Pancreas (tissue), 10 donors: ENCODE measurements at regions not wholly inside any gene's neighbourhood (a gene's known extent, or its start where the extent isn't known, plus 50 kb on each side); places are given as distances from the start of the nearest gene placed in this dataset.

ENCODE experiments used
- ATAC-seq, 4 donors: fragments of 200-7000 bp; cut with Tn5 transposase; one replicate each; pipeline versions ENCODE4 v1.8.0 to v1.9.1; 2020; ENCODE audit warnings: mild to moderate bottlenecking in 4 of 4, moderate library complexity in 4 of 4
- DNase-seq, 6 donors: peaks; one replicate each; pipeline ENCODE4 v3.0.0-alpha.2; 2020
- FAIRE-seq: peaks from 2 replicates; lab custom pipeline; 2012; peaks lifted over from hg19 to GRCh38; lab: Jason Lieb, UNC
- H3K27ac ChIP-seq, 4 donors: fragments of 200-600 bp; sonication (generic); 1 replicate in 3 of 4; 2 replicates in 1 of 4; pipeline versions ENCODE4 v1.5.0 to v1.8.0; 2020
- H3K27me3 ChIP-seq, 4 donors: fragments of 200-600 bp; one replicate each; pipeline ENCODE4 v1.8.0; 2021
- H3K36me3 ChIP-seq, 3 donors: fragments of 200-600 bp; sonication (generic) in 1 of 3; one replicate each; pipeline versions ENCODE4 v1.5.0 to v1.8.0; 2020 to 2021
- H3K4me1 ChIP-seq, 3 donors: fragments of 200-600 bp; one replicate each; pipeline ENCODE4 v1.8.0; 2021
- H3K4me3 ChIP-seq, 4 donors: fragments of 200-600 bp; sonication (generic) in 2 of 4; one replicate each; pipeline versions ENCODE4 v1.5.0 to v1.8.0; 2020 to 2021
- H3K9me3 ChIP-seq, 4 donors: fragments of 200-600 bp; one replicate each; pipeline ENCODE4 v1.8.0; 2021
- WGBS, 2 donors: extraction: QIAGEN DNeasy Blood & Tissue Kit; methylation state at CpG; one replicate each; pipeline ENCODE4 v1.1.7; 2013; 5-methylcytosine and 5-hydroxymethylcytosine counted together
- intact Hi-C, 3 donors: fragments of 100-400 bp; cut with DNase I; formaldehyde crosslinking; loops; one replicate each; pipeline versions ENCODE4 v1.11.1 to v1.14.2; 2022
- TF ChIP-seq, protein P1 (sequence below), 4 donors: fragments of 200-600 bp; sonication (generic) in 3 of 4; IDR thresholded peaks; one replicate each; pipeline versions ENCODE4 v1.5.0 to v1.8.0; 2021; ENCODE audit warnings: antibody characterized with exemption in 4 of 4
- donor health status: healthy with polysubstance abuse.
- donor health status: DM: no; HTN: no; CAD: no; lungs with moderate emphysema.
- donor health status: DM: no; HTN: no; CAD: no.
- donor health status: control.
- donor health status: control.
- donor health status: Bipolar disorder and iron deficiency.
- donor health status: DM: yes; HTN: yes; CAD: no.
- donor health status: DM: no; HTN: no; CAD: no.
- donor health status: DM: no; HTN: no; CAD: no.
- donor health status: DM: yes; HTN: yes; CAD: no.

DNA sequence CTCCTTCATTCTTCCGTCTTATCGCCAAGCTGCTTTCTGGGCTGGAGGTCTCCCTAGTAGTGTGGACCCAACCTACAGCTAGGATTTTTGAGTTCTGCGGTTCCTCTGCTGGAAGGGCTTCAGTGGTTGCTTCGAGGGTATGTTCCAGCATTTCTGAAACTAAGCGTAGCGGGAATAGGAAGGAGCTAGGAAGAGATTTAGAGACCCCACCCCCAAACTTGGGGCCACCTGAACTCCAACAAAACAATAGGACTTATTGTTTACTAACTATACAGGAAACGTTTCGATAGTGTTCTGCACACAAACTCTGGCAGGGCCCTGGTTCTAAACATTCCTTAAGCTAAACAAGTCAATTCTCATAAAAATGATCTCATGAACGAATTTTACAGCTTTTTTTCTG, 346.7 kb downstream of the PLK2 start:
- Histone ChIP-seq H3K27ac (no peak overlapping the region), H3K9me3 (no peaks in the 10 kb centered on the region), H3K4me1 (peaks cover 0 to 11% (median 5%) of the 10 kb centered on the region in 3 donors), H3K36me3 (no peaks in the 10 kb centered on the region), H3K27me3 (no peaks in the 10 kb centered on the region), H3K4me3 (no peak overlapping the region)
- no peak for FAIRE-seq
- DNase-seq = no peak
- ATAC-seq = no peak
- WGBS, 2 donors = 89 to 90% methylated on average over 9 of the region's 9 CpGs
- intact Hi-C loops = no loop called here
- TF ChIP-seq, protein P1, sequence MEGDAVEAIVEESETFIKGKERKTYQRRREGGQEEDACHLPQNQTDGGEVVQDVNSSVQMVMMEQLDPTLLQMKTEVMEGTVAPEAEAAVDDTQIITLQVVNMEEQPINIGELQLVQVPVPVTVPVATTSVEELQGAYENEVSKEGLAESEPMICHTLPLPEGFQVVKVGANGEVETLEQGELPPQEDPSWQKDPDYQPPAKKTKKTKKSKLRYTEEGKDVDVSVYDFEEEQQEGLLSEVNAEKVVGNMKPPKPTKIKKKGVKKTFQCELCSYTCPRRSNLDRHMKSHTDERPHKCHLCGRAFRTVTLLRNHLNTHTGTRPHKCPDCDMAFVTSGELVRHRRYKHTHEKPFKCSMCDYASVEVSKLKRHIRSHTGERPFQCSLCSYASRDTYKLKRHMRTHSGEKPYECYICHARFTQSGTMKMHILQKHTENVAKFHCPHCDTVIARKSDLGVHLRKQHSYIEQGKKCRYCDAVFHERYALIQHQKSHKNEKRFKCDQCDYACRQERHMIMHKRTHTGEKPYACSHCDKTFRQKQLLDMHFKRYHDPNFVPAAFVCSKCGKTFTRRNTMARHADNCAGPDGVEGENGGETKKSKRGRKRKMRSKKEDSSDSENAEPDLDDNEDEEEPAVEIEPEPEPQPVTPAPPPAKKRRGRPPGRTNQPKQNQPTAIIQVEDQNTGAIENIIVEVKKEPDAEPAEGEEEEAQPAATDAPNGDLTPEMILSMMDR (IDR thresholded peaks at IDR 0.05) = no peak

DNA sequence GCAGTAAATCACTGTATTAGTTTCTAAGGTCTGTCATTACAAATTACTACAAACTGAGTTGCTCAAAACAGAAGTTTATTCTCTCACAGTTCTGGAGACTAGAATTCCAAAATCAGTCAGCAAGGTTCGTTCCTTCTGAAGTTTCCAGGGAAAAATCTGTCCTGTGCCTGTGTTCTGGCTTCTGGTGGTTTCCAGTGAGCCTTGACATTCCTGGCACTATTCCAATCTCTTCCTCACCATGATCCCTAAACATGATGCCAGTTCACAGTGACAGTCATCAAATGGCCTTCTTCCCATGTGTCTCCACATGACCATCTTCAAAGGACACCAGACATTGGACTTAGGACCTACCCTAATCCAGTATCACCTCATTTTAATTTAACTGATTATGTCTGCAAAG, 351.4 kb downstream of the PLK2 start:
- Histone ChIP-seq H3K9me3 (no peaks in the 10 kb centered on the region), H3K27me3 (no peaks in the 10 kb centered on the region), H3K4me3 (no peak overlapping the region), H3K4me1 (peaks cover 0 to 11% (median 5%) of the 10 kb centered on the region in 3 donors), H3K27ac (no peak overlapping the region), H3K36me3 (no peaks in the 10 kb centered on the region)
- FAIRE-seq (no peak), DNase-seq (no peak), ATAC-seq (no peak)
- 33 to 36% methylated on average over 1 of the region's 1 CpG for WGBS, 2 donors
- TF ChIP-seq, protein P1 (IDR thresholded peaks at IDR 0.05) = no peak
- intact Hi-C loops = no loop called here

DNA sequence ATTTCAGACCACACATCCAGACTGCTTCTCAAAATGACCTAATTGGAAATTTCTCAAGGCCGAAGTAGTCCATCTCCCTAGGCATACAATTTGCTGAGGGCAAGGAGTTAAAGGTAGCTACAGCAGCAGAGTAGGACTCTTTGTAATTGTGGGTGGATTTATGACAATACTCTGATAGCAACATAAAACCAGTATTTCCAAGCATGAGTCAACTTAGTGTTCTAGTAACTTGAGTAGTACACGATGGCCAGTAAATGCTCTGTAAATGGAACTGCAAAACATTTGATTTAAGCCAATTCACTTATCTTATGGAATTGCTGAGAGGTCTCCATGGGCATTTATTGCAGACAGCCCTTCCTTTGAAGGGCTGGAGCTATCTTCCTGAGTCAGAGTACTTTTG, 352.2 kb downstream of the PLK2 start:
- Histone ChIP-seq H3K27me3 (no peaks in the 10 kb centered on the region), H3K27ac (no peak overlapping the region), H3K4me1 (peaks cover 0 to 11% (median 5%) of the 10 kb centered on the region in 3 donors), H3K36me3 (no peaks in the 10 kb centered on the region), H3K9me3 (no peaks in the 10 kb centered on the region), H3K4me3 (no peak overlapping the region)
- WGBS, 2 donors = 84 to 88% methylated on average over 2 of the region's 2 CpGs
- TF ChIP-seq, protein P1 (IDR thresholded peaks at IDR 0.05) = no peak
- FAIRE-seq (no peak), ATAC-seq (no peak), DNase-seq (no peak)
- intact Hi-C loops = no loop called here

DNA sequence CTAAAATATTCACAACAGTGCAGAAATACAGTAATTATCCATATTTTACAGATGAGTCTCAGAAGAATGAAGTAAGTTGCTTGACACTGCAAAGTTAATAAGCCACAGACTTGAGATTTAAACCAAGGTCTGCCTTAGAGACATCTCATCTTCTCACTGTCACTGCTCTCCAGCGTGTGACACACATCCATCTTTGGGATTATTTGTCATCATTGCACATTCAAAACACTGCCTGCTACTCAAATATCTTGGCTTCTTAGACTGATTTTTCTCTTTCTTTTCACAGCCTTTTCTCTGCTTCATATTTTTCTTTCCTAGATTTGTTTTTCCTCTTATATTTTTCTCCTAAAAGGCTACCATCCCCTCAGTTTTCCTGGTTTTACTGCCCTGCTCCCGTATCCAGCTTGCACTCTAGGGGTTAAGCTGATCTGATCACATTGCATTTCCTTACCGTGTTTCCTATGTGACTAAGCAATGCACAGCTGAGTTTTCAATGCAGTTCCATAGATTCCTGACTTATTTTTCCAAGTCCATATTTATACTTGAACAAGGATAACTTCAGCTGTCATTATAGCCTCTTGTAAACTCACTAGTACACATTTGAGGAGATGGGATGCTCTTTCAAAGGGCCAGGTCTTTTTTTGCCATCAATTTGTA, 353.0 kb downstream of the PLK2 start:
- FAIRE-seq = no peak
- no peak for DNase-seq
- no peaks in the 10 kb centered on the region for H3K36me3 ChIP-seq
- no peaks in the 10 kb centered on the region for H3K27me3 ChIP-seq
- no peaks in the 10 kb centered on the region for H3K9me3 ChIP-seq
- intact Hi-C loops = no loop called here
- no peak overlapping the region for H3K4me3 ChIP-seq
- 73 to 79% methylated on average over 3 of the region's 3 CpGs for WGBS, 2 donors
- no peak overlapping the region for H3K27ac ChIP-seq
- no peak for ATAC-seq
- H3K4me1 ChIP-seq = peaks cover 0 to 7% (median 5%) of the 10 kb centered on the region in 3 donors
- TF ChIP-seq, protein P1 (IDR thresholded peaks at IDR 0.05) = no peak

DNA sequence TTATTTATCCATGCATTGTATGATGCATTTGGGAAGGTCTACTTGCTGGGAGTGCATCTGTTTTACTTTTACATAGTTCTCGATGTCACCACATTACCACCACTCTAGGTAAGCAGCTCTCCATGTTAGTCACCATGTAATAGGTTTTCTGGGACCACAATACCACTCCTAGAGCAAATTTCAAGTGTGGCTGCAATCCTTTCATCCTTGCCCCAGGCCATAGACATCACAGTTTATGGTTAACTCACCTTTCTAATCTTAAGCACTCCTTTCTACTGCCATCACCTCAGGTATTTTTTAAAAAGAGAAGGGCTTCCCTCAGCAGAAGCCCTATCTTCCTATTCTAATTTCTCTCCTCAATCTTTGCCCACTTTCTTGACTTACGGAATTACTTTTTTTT, 354.1 kb downstream of the PLK2 start:
- Histone ChIP-seq H3K27ac (no peak overlapping the region), H3K36me3 (no peaks in the 10 kb centered on the region), H3K9me3 (no peaks in the 10 kb centered on the region), H3K4me1 (no peaks in the 10 kb centered on the region), H3K27me3 (no peaks in the 10 kb centered on the region), H3K4me3 (no peak overlapping the region)
- 92 to 99% methylated on average over 2 of the region's 2 CpGs for WGBS, 2 donors
- DNase-seq (no peak), ATAC-seq (no peak), FAIRE-seq (no peak)
- intact Hi-C loops = no loop called here
- TF ChIP-seq, protein P1 (IDR thresholded peaks at IDR 0.05) = no peak
